Lower lobe of right lung (tissue), 2 donors: ENCODE measurements at regions not wholly inside any gene's neighbourhood (a gene's known extent, or its start where the extent isn't known, plus 50 kb on each side); places are given as distances from the start of the nearest gene placed in this dataset.

Experiments used
- ATAC-seq, 2 donors: fragments of 200-7000 bp; cut with Tn5 transposase; one replicate each; pipeline ENCODE4 v1.9.1; 2020 to 2022; ENCODE audit warnings: mild to moderate bottlenecking in 2 of 2, moderate library complexity in 2 of 2
- DNase-seq: peaks from one replicate; pipeline ENCODE4 v3.0.0-alpha.2; 2020
- H3K27ac ChIP-seq: fragments of 200-600 bp; one replicate; pipeline ENCODE4 v1.8.0; 2022
- H3K27me3 ChIP-seq: fragments of 200-600 bp; one replicate; pipeline ENCODE4 v1.8.0; 2022; ENCODE audit warnings: low read depth
- H3K36me3 ChIP-seq: fragments of 200-600 bp; one replicate; pipeline ENCODE4 v1.8.0; 2022; ENCODE audit warnings: mild to moderate bottlenecking
- H3K4me1 ChIP-seq: fragments of 200-600 bp; one replicate; pipeline ENCODE4 v1.8.0; 2022
- H3K4me3 ChIP-seq: fragments of 200-600 bp; one replicate; pipeline ENCODE4 v1.8.0; 2022; ENCODE audit warnings: mild to moderate bottlenecking
- H3K9me3 ChIP-seq: fragments of 200-600 bp; one replicate; pipeline ENCODE4 v1.8.0; 2022
- intact Hi-C: fragments of 100-400 bp; cut with DNase I; formaldehyde crosslinking; loops from one replicate; pipeline ENCODE4 v1.11.0; 2022
- TF ChIP-seq, protein P1 (sequence below): fragments of 200-600 bp; IDR thresholded peaks from one replicate; pipeline ENCODE4 v1.8.0; 2022; ENCODE audit warnings: antibody characterized with exemption, mild to moderate bottlenecking
- donor health status: DM: no; HTN: yes; CAD: no; lungs with severe emphysema.

GRCh38 chr2:75870133-75870532, 159.4 kb upstream of the GCFC2 start:
- TF ChIP-seq, protein P1, sequence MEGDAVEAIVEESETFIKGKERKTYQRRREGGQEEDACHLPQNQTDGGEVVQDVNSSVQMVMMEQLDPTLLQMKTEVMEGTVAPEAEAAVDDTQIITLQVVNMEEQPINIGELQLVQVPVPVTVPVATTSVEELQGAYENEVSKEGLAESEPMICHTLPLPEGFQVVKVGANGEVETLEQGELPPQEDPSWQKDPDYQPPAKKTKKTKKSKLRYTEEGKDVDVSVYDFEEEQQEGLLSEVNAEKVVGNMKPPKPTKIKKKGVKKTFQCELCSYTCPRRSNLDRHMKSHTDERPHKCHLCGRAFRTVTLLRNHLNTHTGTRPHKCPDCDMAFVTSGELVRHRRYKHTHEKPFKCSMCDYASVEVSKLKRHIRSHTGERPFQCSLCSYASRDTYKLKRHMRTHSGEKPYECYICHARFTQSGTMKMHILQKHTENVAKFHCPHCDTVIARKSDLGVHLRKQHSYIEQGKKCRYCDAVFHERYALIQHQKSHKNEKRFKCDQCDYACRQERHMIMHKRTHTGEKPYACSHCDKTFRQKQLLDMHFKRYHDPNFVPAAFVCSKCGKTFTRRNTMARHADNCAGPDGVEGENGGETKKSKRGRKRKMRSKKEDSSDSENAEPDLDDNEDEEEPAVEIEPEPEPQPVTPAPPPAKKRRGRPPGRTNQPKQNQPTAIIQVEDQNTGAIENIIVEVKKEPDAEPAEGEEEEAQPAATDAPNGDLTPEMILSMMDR, result no peak

DNA sequence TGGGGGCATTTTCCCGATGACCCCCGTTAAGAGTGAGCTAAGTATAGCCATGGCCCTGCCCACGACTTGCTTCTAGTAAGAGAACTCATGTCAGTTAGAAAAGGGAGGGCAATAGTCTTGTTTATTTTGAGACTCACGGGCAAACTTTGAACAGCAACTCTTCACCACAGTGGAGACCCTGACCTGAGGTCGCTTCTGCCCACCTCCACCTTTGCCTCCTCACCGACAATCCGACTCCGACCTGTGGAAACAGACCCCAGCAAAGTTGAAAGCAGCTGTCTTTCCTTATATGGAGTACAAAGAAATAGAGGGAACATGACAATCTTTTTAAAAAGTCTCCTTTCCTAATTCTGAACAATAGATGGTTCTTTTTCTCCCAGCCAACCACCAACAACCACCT, 155.0 kb upstream of the GCFC2 start:
- no peak for DNase-seq
- Histone ChIP-seq H3K9me3 (no peaks in the 10 kb centered on the region), H3K27ac (no peak overlapping the region), H3K4me1 (no peaks in the 10 kb centered on the region), H3K4me3 (no peak overlapping the region), H3K27me3 (no peaks in the 10 kb centered on the region), H3K36me3 (no peaks in the 10 kb centered on the region)
- ATAC-seq, result no peak
- intact Hi-C loops, result no loop called here
- TF ChIP-seq, protein P1, result no peak

More at GRCh38 chr2:75870133-75870532, 159.4 kb upstream of the GCFC2 start:
- no peaks in the 10 kb centered on the region for H3K36me3 ChIP-seq
- no peaks in the 10 kb centered on the region for H3K9me3 ChIP-seq
- no peak for ATAC-seq
- no peak overlapping the region for H3K27ac ChIP-seq
- H3K27me3 ChIP-seq, result no peaks in the 10 kb centered on the region
- intact Hi-C loops, result no loop called here
- no peak overlapping the region for H3K4me3 ChIP-seq
- DNase-seq, result no peak
- no peaks in the 10 kb centered on the region for H3K4me1 ChIP-seq

GRCh38 chr2:75865083-75865482, 154.4 kb upstream of the GCFC2 start:
- H3K9me3 ChIP-seq, result no peaks in the 10 kb centered on the region
- no peak for DNase-seq
- H3K4me3 ChIP-seq, result no peak overlapping the region
- intact Hi-C loops, result no loop called here
- no peaks in the 10 kb centered on the region for H3K27me3 ChIP-seq
- H3K36me3 ChIP-seq, result no peaks in the 10 kb centered on the region
- no peaks in the 10 kb centered on the region for H3K4me1 ChIP-seq
- TF ChIP-seq, protein P1, result no peak
- no peak for ATAC-seq
- no peak overlapping the region for H3K27ac ChIP-seq

GRCh38 chr2:75862547-75862946, 151.8 kb upstream of the GCFC2 start:
- TF ChIP-seq, protein P1, result no peak
- DNase-seq, result no peak
- no peaks in the 10 kb centered on the region for H3K4me1 ChIP-seq
- H3K4me3 ChIP-seq, result no peak overlapping the region
- H3K27ac ChIP-seq, result no peak overlapping the region
- no peak for ATAC-seq
- intact Hi-C loops, result no loop called here
- no peaks in the 10 kb centered on the region for H3K36me3 ChIP-seq
- no peaks in the 10 kb centered on the region for H3K27me3 ChIP-seq
- H3K9me3 ChIP-seq, result no peaks in the 10 kb centered on the region

- Histone ChIP-seq H3K4me3 (no peak overlapping the region), H3K27ac (no peak overlapping the region), H3K36me3 (no peaks in the 10 kb centered on the region), H3K27me3 (no peaks in the 10 kb centered on the region), H3K9me3 (no peaks in the 10 kb centered on the region), H3K4me1 (no peaks in the 10 kb centered on the region)
- intact Hi-C loops, result no loop called here
- TF ChIP-seq, protein P1, result no peak
- ATAC-seq (no peak), DNase-seq (no peak)
These were observed 142.7 kb upstream of the GCFC2 start for GRCh38 chr2:75853436-75853835.

GRCh38 chr2:75852639-75853038, 141.9 kb upstream of the GCFC2 start:
- Histone ChIP-seq H3K4me3 (no peak overlapping the region), H3K9me3 (no peaks in the 10 kb centered on the region), H3K4me1 (no peaks in the 10 kb centered on the region), H3K27ac (no peak overlapping the region), H3K27me3 (no peaks in the 10 kb centered on the region), H3K36me3 (no peaks in the 10 kb centered on the region)
- intact Hi-C loops, result no loop called here
- no peak for ATAC-seq
- no peak for DNase-seq
- TF ChIP-seq, protein P1, result no peak
